Astrocyte (in vitro differentiated cells and primary cell): ENCODE measurements at regions not wholly inside any gene's neighbourhood (a gene's known extent, or its start where the extent isn't known, plus 50 kb on each side); places are given as distances from the start of the nearest gene placed in this dataset.

ENCODE experiments used
- DNase-seq: peaks from one replicate; pipeline ENCODE4 v3.0.0-alpha.2; 2010; ENCODE audit warnings: low read depth
- FAIRE-seq: peaks from 2 replicates; lab custom pipeline; 2011; peaks lifted over from hg19 to GRCh38; lab: Jason Lieb, UNC
- H2AFZ ChIP-seq: 2 replicates; pipeline ENCODE4 v1.6.0; 2012; ENCODE audit warnings: low read depth, low read length, inconsistent platforms
- H3K27ac ChIP-seq: 2 replicates; pipeline ENCODE4 v1.5.1; 2011; ENCODE audit warnings: low read depth, low read length, inconsistent platforms
- H3K27me3 ChIP-seq: 2 replicates; pipeline ENCODE4 v1.6.0; 2011; ENCODE audit warnings: low read length, inconsistent platforms; ENCODE audit not compliant: insufficient read depth
- H3K36me3 ChIP-seq: 2 replicates; pipeline ENCODE4 v1.5.1; 2011; ENCODE audit warnings: low read length, inconsistent platforms; ENCODE audit not compliant: insufficient read depth
- H3K4me1 ChIP-seq: 2 replicates; pipeline ENCODE4 v1.5.1; 2011; ENCODE audit warnings: low read length, inconsistent platforms; ENCODE audit not compliant: insufficient read depth
- H3K4me2 ChIP-seq: 2 replicates; pipeline ENCODE4 v1.6.0; 2012; ENCODE audit warnings: low read length, inconsistent platforms
- H3K4me3 ChIP-seq: 2 replicates; pipeline ENCODE4 v1.5.1; 2011; ENCODE audit warnings: low read depth, mild to moderate bottlenecking, low read length, inconsistent platforms; ENCODE audit not compliant: insufficient read depth
- H3K79me2 ChIP-seq: 2 replicates; pipeline ENCODE4 v1.6.0; 2012; ENCODE audit warnings: mild to moderate bottlenecking, low read length, inconsistent platforms; ENCODE audit not compliant: insufficient read depth
- H3K9ac ChIP-seq: 2 replicates; pipeline ENCODE4 v1.6.0; 2012; ENCODE audit warnings: mild to moderate bottlenecking, low read length, inconsistent platforms
- H3K9me3 ChIP-seq: 2 replicates; pipeline ENCODE4 v1.5.1; 2012; ENCODE audit warnings: low read depth, mild to moderate bottlenecking, low read length, inconsistent platforms; ENCODE audit not compliant: insufficient read depth
- H4K20me1 ChIP-seq: 2 replicates; pipeline ENCODE4 v1.6.0; 2012; ENCODE audit warnings: low read length, inconsistent platforms; ENCODE audit not compliant: insufficient read depth
- H3K27ac Mint-ChIP-seq: one replicate; pipeline ENCODE4 v1.8.0; 2021; ENCODE audit warnings: mild to moderate bottlenecking, mixed read lengths; ENCODE audit not compliant: unreplicated experiment
- H3K27me3 Mint-ChIP-seq: one replicate; pipeline ENCODE4 v1.8.0; 2021; ENCODE audit warnings: low read depth, mixed read lengths; ENCODE audit not compliant: unreplicated experiment
- H3K36me3 Mint-ChIP-seq: one replicate; pipeline ENCODE4 v1.8.0; 2021; ENCODE audit warnings: low read depth, mixed read lengths; ENCODE audit not compliant: unreplicated experiment
- H3K4me1 Mint-ChIP-seq: one replicate; pipeline ENCODE4 v1.8.0; 2021; ENCODE audit warnings: low read depth, mixed read lengths; ENCODE audit not compliant: unreplicated experiment
- H3K4me3 Mint-ChIP-seq: one replicate; pipeline ENCODE4 v1.8.0; 2021; ENCODE audit warnings: mild to moderate bottlenecking, moderate library complexity, mixed read lengths; ENCODE audit not compliant: unreplicated experiment
- H3K9me3 Mint-ChIP-seq: one replicate; pipeline ENCODE4 v1.8.0; 2021; ENCODE audit warnings: mild to moderate bottlenecking, mixed read lengths; ENCODE audit not compliant: unreplicated experiment
- CTCF ChIP-seq: IDR thresholded peaks from 2 replicates; pipeline ENCODE4 v1.5.1; 2011; ENCODE audit warnings: low read depth, mild to moderate bottlenecking, inconsistent platforms, low read length, moderate library complexity; ENCODE audit not compliant: insufficient read depth
- EZH2 ChIP-seq: IDR thresholded peaks from 2 replicates; pipeline ENCODE4 v1.6.1; 2012; ENCODE audit warnings: mild to moderate bottlenecking, low read length, inconsistent platforms; ENCODE audit not compliant: insufficient read depth

GRCh38 chr6:121505284-121505683 is 69.8 kb downstream of the GJA1 start:
- Mint-ChIP-seq H3K4me3 (no peak overlapping the region), H3K4me1 (peaks cover 16% of the 10 kb centered on the region), H3K9me3 (no peaks in the 10 kb centered on the region), H3K27ac (no peak overlapping the region), H3K36me3 (no peaks in the 10 kb centered on the region), H3K27me3 (no peaks in the 10 kb centered on the region)
- Histone ChIP-seq H4K20me1 (no peaks in the 10 kb centered on the region), H3K36me3 (no peaks in the 10 kb centered on the region), H3K27ac (no peak overlapping the region), H3K27me3 (no peaks in the 10 kb centered on the region), H3K79me2 (no peaks in the 10 kb centered on the region), H2AFZ (no peak overlapping the region), H3K4me2 (no peak overlapping the region), H3K4me3 (no peak overlapping the region), H3K9me3 (no peaks in the 10 kb centered on the region), H3K4me1 (peaks cover 14% of the 10 kb centered on the region), H3K9ac (no peak overlapping the region)
- no peak for FAIRE-seq
- no peak for DNase-seq
- TF ChIP-seq CTCF, result no peak
- no peak for TF ChIP-seq EZH2

GRCh38 chr6:121506761-121507754 is 71.6 kb downstream of the GJA1 start:
- Mint-ChIP-seq H3K9me3 (peaks cover 3% of the 10 kb centered on the region), H3K36me3 (no peaks in the 10 kb centered on the region), H3K4me3 (no peak overlapping the region), H3K4me1 (peaks cover 20% of the 10 kb centered on the region), H3K27me3 (no peaks in the 10 kb centered on the region), H3K27ac (peak overlapping the region; percentile 79)
- peak; percentile 91 for DNase-seq
- no peaks in the 10 kb centered on the region for H3K27me3 ChIP-seq
- H3K9me3 ChIP-seq, result no peaks in the 10 kb centered on the region
- H3K4me1 ChIP-seq, result peaks cover 21% of the 10 kb centered on the region
- FAIRE-seq, result peak; percentile 62
- H3K27ac ChIP-seq, result peak overlapping the region; percentile 27
- no peaks in the 10 kb centered on the region for H4K20me1 ChIP-seq
- H2AFZ ChIP-seq, result no peak overlapping the region
- no peak overlapping the region for H3K9ac ChIP-seq
- no peak overlapping the region for H3K4me2 ChIP-seq
- no peaks in the 10 kb centered on the region for H3K79me2 ChIP-seq
- TF ChIP-seq CTCF (no peak), EZH2 (no peak)
- H3K36me3 ChIP-seq, result no peaks in the 10 kb centered on the region
- no peak overlapping the region for H3K4me3 ChIP-seq
